ENCODE measurements at regions not wholly inside any gene's neighbourhood (a gene's known extent, or its start where the extent isn't known, plus 50 kb on each side); places are given as distances from the start of the nearest gene placed in this dataset.

DNA sequence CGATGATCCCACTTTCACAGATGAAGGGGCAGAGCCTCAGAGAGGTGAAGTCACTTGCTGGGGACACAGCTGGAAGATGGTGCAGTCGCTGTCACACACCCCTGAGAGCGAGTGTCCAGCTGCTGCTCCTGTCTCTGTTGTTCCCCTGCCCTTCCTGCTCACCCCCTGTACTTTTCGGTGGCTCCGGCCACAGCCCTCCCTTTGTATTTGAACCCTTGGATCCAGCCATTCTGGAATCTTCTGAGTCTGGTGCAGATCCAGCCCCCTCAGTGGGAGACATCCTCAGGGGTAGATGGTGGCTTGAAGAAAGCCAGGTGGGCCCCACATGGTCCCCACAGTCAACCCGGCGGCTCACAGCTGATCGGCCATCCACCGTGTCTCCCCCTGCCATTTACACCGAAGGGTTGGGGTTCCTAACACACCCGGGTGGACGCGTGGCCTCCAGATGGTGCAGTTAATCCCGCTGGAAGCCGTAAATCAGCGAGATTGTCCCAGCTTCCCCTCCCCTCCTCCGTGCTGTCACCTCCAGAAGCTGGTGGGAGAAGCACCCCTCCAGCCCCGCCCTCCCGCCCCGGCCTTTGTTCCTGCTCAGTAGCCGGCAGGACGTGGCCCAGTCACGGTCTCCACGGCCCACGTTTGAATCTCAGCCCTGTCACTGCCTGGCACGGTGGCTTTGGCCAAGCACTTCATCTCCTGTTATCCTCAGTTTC, 204.8 kb downstream of the C9orf50 start:
- TF ChIP-seq CTCF (IDR thresholded peaks at IDR 0.05), result no peak
- Histone ChIP-seq H3K9me3 (ENCODE audit: control insufficient read depth in 1 of 2, insufficient read depth in 1 of 2, low read length in 2 of 2) (no peaks in the 10 kb centered on the region), H3K4me1 (ENCODE audit: insufficient read depth, low read length) (peaks cover 31% of the 10 kb centered on the region), H3K27ac (ENCODE audit: low read depth in 1 of 2, low read length in 2 of 2) (no peak overlapping the region), H3K4me3 (ENCODE audit: low read length) (no peak overlapping the region), H3K27me3 (ENCODE audit: control insufficient read depth in 1 of 2, insufficient read depth in 2 of 2, low read length in 2 of 2) (no peaks in the 10 kb centered on the region), H3K36me3 (ENCODE audit: insufficient read depth, low read length) (no peaks in the 10 kb centered on the region)
- POLR2A ChIA-PET, result interaction anchor here (3.4 kb wide), 1 partner anchor 21 kb away, joined by 13 read pairs; no protein-coding TSS in a partner anchor
- Mint-ChIP-seq H3K9me3 (no peaks in the 10 kb centered on the region), H3K4me1 (ENCODE audit: low read depth) (peaks cover 22% of the 10 kb centered on the region), H3K4me3 (peak overlapping the region; percentile 80), H3K27me3 (no peaks in the 10 kb centered on the region), H3K36me3 (ENCODE audit: low read depth) (peaks cover 9% of the 10 kb centered on the region), H3K27ac (peak overlapping the region; percentile 85)
- ATAC-seq (ENCODE audit: poor library complexity) (no peak), DNase-seq (no peak)
- CTCF ChIA-PET, result no interaction called here
- intact Hi-C loops (cut with DNase I, micrococcal nuclease), result loop anchor here in 1 of 2 experiments (2.0 to 5.0 kb wide), 2 partner anchors 19 to 94 kb away; no protein-coding TSS in a partner anchor

GRCh38 chr9:129414993-129415941, 205.6 kb downstream of the C9orf50 start:
- no peak for TF ChIP-seq CTCF (IDR thresholded peaks at IDR 0.05)
- H3K36me3 ChIP-seq (ENCODE audit: insufficient read depth, low read length), result no peaks in the 10 kb centered on the region
- no peak overlapping the region for H3K4me3 ChIP-seq (ENCODE audit: low read length)
- H3K27me3 Mint-ChIP-seq, result no peaks in the 10 kb centered on the region
- H3K9me3 ChIP-seq (ENCODE audit: control insufficient read depth in 1 of 2, insufficient read depth in 1 of 2, low read length in 2 of 2), result peaks cover 0 to 3% of the 10 kb centered on the region in 2 experiments
- DNase-seq (peak in 1 of 14 experiments; percentile 40), ATAC-seq (ENCODE audit: poor library complexity) (no peak)
- no peaks in the 10 kb centered on the region for H3K27me3 ChIP-seq (ENCODE audit: control insufficient read depth in 1 of 2, insufficient read depth in 2 of 2, low read length in 2 of 2)
- H3K4me1 Mint-ChIP-seq (ENCODE audit: low read depth), result peaks cover 28% of the 10 kb centered on the region
- intact Hi-C loops (cut with DNase I, micrococcal nuclease), result loop anchor here (2.0 to 5.0 kb wide), 3 partner anchors 20 to 93 kb away; no protein-coding TSS in a partner anchor
- H3K27ac Mint-ChIP-seq, result peak overlapping the region; percentile 99
- ChIA-PET POLR2A (interaction anchor here (1.4 to 3.4 kb wide), 3 partner anchors 22 to 237 kb away, joined by 4 to 13 read pairs (median 7); partner anchors contain the start of gene IER5L), CTCF (no interaction called here)
- peaks cover 9% of the 10 kb centered on the region for H3K36me3 Mint-ChIP-seq (ENCODE audit: low read depth)
- H3K9me3 Mint-ChIP-seq, result peaks cover 3% of the 10 kb centered on the region
- peaks cover 35% of the 10 kb centered on the region for H3K4me1 ChIP-seq (ENCODE audit: insufficient read depth, low read length)
- no peak overlapping the region for H3K27ac ChIP-seq (ENCODE audit: low read depth in 1 of 2, low read length in 2 of 2)
- peak overlapping the region; percentile 15 for H3K4me3 Mint-ChIP-seq

- intact Hi-C loops (cut with DNase I, micrococcal nuclease), result loop anchor here (2.0 to 5.0 kb wide), 2 partner anchors 20 to 43 kb away; no protein-coding TSS in a partner anchor
Measured at GRCh38 chr9:129414377-129414992, 206.4 kb downstream of the C9orf50 start.

More at GRCh38 chr9:129414377-129414992, 206.4 kb downstream of the C9orf50 start:
- Mint-ChIP-seq H3K4me1 (ENCODE audit: low read depth) (peaks cover 33% of the 10 kb centered on the region), H3K27me3 (no peaks in the 10 kb centered on the region), H3K27ac (peak overlapping the region; percentile 99), H3K4me3 (peak overlapping the region; percentile 95), H3K36me3 (ENCODE audit: low read depth) (peaks cover 9% of the 10 kb centered on the region), H3K9me3 (peaks cover 5% of the 10 kb centered on the region)
- Histone ChIP-seq H3K4me3 (ENCODE audit: low read length) (peak overlapping the region; percentile 63), H3K36me3 (ENCODE audit: insufficient read depth, low read length) (no peaks in the 10 kb centered on the region), H3K4me1 (ENCODE audit: insufficient read depth, low read length) (peaks cover 35% of the 10 kb centered on the region), H3K27ac (ENCODE audit: low read depth in 1 of 2, low read length in 2 of 2) (peak overlapping the region; percentile 95 to 96), H3K27me3 (ENCODE audit: control insufficient read depth in 1 of 2, insufficient read depth in 2 of 2, low read length in 2 of 2) (no peaks in the 10 kb centered on the region), H3K9me3 (ENCODE audit: control insufficient read depth in 1 of 2, insufficient read depth in 1 of 2, low read length in 2 of 2) (peaks cover 0 to 8% of the 10 kb centered on the region in 2 experiments)
- peak; percentile 30 to 89 (median 60) for DNase-seq
- TF ChIP-seq CTCF (IDR thresholded peaks at IDR 0.05), result no peak
- CTCF ChIA-PET, result no interaction called here
- peak; percentile 29 for ATAC-seq (ENCODE audit: poor library complexity)
- POLR2A ChIA-PET, result interaction anchor here (1.4 to 3.4 kb wide), 3 partner anchors 23 to 236 kb away, joined by 4 to 13 read pairs (median 7); partner anchors contain the start of gene IER5L

All from CD4-positive, alpha-beta T cell (primary cell).